Right atrium auricular region (tissue), 2 donors: ENCODE measurements at regions not wholly inside any gene's neighbourhood (a gene's known extent, or its start where the extent isn't known, plus 50 kb on each side); places are given as distances from the start of the nearest gene placed in this dataset.

Experiments
- DNase-seq: peaks from one replicate; pipeline ENCODE4 v3.0.0-alpha.2; 2019; ENCODE audit warnings: low spot score
- H3K27ac ChIP-seq, 2 donors: fragments of 200-600 bp; sonication (generic); 1 replicate in 1 of 2; 2 replicates in 1 of 2; pipeline ENCODE4 v1.5.1; 2016 to 2019
- H3K27me3 ChIP-seq, 2 donors: fragments of 200-600 bp; sonication (generic); one replicate each; pipeline versions ENCODE4 v1.5.1 to v1.6.0; 2017 to 2019
- H3K36me3 ChIP-seq: fragments of 200-600 bp; sonication (generic); one replicate; pipeline ENCODE4 v1.5.1; 2016
- H3K4me1 ChIP-seq, 2 donors: fragments of 200-600 bp; sonication (generic); one replicate each; pipeline versions ENCODE4 v1.5.1 to v1.6.0; 2017 to 2019
- H3K4me3 ChIP-seq, 2 donors: fragments of 200-600 bp; sonication (generic); 1 replicate in 1 of 2; 2 replicates in 1 of 2; pipeline ENCODE4 v1.5.1; 2017 to 2019; ENCODE audit warnings: mild to moderate bottlenecking in 1 of 2, moderate library complexity in 1 of 2
- H3K9me3 ChIP-seq, 2 donors: fragments of 200-600 bp; sonication (generic); one replicate each; pipeline ENCODE4 v1.5.1; 2019
- TF ChIP-seq, protein P1 (sequence below), 2 donors: fragments of 200-600 bp; sonication (generic); IDR thresholded peaks; one replicate each; pipeline ENCODE4 v1.5.1; 2019; ENCODE audit warnings: antibody characterized with exemption in 2 of 2

DNA sequence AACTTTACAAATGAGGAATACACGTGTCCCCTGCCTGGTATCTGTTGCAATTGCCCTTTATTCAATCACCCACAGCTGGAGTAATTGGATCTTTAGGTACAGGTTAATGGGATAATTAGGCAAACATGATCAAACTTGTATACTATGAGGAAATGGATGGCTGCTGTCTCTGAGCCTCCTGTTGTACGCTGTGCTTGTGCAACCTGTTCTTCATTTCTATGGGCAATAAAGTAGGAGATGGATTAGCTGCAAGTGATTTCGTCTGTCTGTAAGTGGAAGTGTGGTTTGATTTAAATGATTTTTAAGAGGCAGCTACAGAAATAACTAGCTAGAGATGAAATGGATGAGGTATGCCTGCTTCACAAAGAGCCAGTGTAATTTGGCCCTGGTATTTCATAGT is 474.1 kb downstream of the RNF144B start:
- TF ChIP-seq, protein P1, sequence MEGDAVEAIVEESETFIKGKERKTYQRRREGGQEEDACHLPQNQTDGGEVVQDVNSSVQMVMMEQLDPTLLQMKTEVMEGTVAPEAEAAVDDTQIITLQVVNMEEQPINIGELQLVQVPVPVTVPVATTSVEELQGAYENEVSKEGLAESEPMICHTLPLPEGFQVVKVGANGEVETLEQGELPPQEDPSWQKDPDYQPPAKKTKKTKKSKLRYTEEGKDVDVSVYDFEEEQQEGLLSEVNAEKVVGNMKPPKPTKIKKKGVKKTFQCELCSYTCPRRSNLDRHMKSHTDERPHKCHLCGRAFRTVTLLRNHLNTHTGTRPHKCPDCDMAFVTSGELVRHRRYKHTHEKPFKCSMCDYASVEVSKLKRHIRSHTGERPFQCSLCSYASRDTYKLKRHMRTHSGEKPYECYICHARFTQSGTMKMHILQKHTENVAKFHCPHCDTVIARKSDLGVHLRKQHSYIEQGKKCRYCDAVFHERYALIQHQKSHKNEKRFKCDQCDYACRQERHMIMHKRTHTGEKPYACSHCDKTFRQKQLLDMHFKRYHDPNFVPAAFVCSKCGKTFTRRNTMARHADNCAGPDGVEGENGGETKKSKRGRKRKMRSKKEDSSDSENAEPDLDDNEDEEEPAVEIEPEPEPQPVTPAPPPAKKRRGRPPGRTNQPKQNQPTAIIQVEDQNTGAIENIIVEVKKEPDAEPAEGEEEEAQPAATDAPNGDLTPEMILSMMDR (IDR thresholded peaks at IDR 0.05) = no peak
- H3K36me3 ChIP-seq = no peaks in the 10 kb centered on the region
- H3K9me3 ChIP-seq = peaks cover 0 to 5% of the 10 kb centered on the region in 2 donors
- no peaks in the 10 kb centered on the region for H3K27me3 ChIP-seq
- no peak overlapping the region for H3K4me3 ChIP-seq
- H3K27ac ChIP-seq = no peak overlapping the region
- no peaks in the 10 kb centered on the region for H3K4me1 ChIP-seq
- DNase-seq = no peak

DNA sequence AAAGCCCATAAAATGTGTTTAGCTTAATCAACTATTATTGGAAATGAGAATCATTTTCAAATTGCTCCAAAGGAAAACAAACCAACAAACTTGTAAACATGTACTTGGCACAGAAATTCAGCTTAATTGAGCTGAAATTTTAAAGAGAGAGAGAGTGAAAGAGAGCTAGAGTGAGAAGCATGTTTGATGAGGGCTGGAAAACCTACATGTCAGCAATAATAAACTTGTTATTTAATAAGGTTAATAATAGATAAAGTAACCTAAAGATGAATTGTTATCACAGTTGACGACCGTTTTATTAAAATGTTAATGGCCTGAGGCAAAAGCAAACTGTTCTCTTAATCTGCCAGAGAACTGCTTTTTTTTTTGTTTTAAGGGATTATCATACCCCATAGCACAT is 496.1 kb downstream of the RNF144B start:
- Histone ChIP-seq H3K27me3 (no peaks in the 10 kb centered on the region), H3K4me1 (no peaks in the 10 kb centered on the region), H3K36me3 (no peaks in the 10 kb centered on the region), H3K9me3 (no peaks in the 10 kb centered on the region), H3K27ac (no peak overlapping the region), H3K4me3 (no peak overlapping the region)
- no peak for DNase-seq
- TF ChIP-seq, protein P1 (IDR thresholded peaks at IDR 0.05) = no peak

DNA sequence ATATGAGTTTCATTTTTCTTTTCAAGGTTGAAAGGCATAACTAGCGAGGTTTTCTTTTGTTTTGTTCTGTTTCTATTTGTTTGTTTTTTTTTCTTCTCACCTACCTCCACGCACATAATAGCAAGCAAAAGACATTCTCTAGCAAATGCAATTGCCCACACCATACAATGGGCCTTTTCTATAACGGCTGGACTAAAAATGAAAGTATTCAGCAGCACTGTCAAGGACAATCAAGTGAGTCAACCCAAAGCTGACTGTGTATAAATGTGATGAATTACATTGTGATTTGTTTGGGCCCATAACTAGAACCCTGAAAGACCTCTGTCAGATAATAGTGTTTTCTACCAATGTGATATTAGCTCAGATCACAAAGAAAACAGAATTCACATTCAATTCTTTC is 496.7 kb downstream of the RNF144B start:
- no peak overlapping the region for H3K27ac ChIP-seq
- H3K9me3 ChIP-seq = no peaks in the 10 kb centered on the region
- no peaks in the 10 kb centered on the region for H3K27me3 ChIP-seq
- no peaks in the 10 kb centered on the region for H3K36me3 ChIP-seq
- no peaks in the 10 kb centered on the region for H3K4me1 ChIP-seq
- no peak for DNase-seq
- no peak overlapping the region for H3K4me3 ChIP-seq
- TF ChIP-seq, protein P1 (IDR thresholded peaks at IDR 0.05) = no peak

DNA sequence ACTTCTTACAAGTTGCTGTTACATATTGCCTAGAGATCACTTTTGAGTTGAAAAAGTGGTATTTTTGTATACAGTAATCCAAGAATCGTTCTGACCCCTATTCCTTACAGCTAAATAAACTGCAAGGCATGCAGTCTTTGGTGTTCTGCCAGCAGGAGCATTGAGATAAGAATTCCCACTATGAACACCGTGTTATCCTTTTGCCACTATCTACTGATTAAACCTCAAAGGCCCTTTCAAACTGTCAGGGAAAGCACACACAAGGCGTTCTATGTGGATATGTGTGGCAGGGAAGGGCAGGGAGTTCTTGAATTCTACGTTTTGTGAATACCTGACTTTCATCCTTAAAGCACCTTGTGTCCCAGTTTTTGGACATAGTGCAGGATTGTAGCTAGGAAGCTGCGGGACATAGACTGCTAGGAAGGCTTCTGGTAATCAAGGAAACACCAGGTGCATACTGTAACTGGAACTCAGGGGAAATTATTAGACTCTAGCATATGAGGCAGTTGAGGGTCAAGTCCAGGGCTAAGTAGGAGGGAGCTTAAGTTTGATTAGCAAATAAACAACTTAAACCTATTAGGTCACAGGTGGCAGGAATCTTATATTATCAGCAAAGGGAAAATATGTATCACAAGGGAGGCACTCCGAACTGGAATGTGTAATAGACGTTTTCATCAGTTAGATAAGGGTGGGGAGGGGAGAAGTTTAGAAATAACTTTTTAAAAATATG is 506.6 kb downstream of the RNF144B start:
- H3K4me3 ChIP-seq = no peak overlapping the region
- no peaks in the 10 kb centered on the region for H3K27me3 ChIP-seq
- H3K9me3 ChIP-seq = no peaks in the 10 kb centered on the region
- H3K4me1 ChIP-seq = peaks cover 0 to 6% of the 10 kb centered on the region in 2 donors
- no peak for DNase-seq
- TF ChIP-seq, protein P1 (IDR thresholded peaks at IDR 0.05) = no peak
- H3K36me3 ChIP-seq = no peaks in the 10 kb centered on the region
- H3K27ac ChIP-seq = no peak overlapping the region

DNA sequence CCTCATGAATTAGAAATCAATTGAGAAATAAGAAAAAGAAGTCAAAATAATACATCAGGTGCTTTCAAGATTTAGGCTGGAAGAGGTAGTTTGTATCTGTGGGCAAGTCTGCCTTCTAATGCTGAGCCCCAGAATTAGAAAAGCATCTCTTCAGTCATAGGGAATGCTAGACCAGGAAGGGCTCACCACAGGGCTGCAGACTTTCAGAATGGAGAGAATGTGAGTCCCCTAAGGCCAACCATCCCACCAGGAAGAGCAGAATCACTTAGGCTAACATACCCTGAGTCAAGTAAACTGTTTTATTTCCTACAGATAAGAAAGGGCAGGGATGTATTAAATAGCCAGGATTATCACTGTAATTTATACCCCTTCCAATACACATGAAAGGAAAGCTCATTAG is 510.2 kb downstream of the RNF144B start:
- Histone ChIP-seq H3K36me3 (no peaks in the 10 kb centered on the region), H3K9me3 (no peaks in the 10 kb centered on the region), H3K27ac (no peak overlapping the region), H3K4me1 (peaks cover 0 to 6% of the 10 kb centered on the region in 2 donors), H3K4me3 (no peak overlapping the region), H3K27me3 (no peaks in the 10 kb centered on the region)
- TF ChIP-seq, protein P1 (IDR thresholded peaks at IDR 0.05) = no peak
- DNase-seq = no peak

DNA sequence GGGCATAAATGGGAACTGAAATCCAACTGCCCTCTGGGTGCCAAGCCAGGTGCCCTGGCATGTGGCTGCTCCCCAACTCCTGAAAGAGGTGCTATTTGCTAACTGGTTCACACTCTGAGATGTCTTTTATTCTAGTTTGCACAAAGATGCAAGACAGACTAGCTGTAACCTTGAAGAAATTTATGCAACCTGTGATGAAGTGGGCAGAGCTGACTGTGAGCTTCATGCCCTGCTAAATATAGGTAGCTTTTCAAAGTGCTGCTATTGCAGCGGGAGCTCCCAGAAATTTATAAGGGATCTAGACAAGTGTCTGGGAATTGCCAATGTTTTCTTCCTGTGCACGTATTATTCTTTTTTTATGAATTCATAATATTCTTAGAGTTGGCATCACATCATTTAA is 517.5 kb downstream of the RNF144B start:
- H3K4me3 ChIP-seq = no peak overlapping the region
- no peaks in the 10 kb centered on the region for H3K27me3 ChIP-seq
- TF ChIP-seq, protein P1 (IDR thresholded peaks at IDR 0.05) = no peak
- no peaks in the 10 kb centered on the region for H3K4me1 ChIP-seq
- no peak for DNase-seq
- no peak overlapping the region for H3K27ac ChIP-seq
- H3K9me3 ChIP-seq = no peaks in the 10 kb centered on the region
- no peaks in the 10 kb centered on the region for H3K36me3 ChIP-seq
